ENCODE measurements at regions not wholly inside any gene's neighbourhood (a gene's known extent, or its start where the extent isn't known, plus 50 kb on each side); places are given as distances from the start of the nearest gene placed in this dataset.

DNA sequence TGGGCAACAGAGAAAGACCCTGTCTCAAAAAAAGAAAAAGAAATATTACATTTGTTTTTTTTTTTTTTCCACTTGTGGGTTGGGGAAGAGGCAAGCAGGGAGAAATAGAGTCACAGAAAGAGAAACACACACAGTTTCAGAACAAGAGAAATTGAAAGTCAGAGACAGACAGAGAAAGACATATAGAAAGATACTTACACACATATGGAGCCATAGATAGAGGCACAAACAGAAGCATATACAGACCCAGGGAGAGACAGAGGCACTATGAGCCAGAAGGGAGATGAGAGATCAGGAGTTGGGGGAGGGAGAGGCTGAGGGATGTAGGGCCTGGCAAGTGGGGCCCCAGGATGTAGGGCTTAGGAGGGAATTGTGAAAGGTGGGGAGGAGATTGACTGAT is 55.2 kb upstream of the GIMD1 start:
- no peak for DNase-seq

DNA sequence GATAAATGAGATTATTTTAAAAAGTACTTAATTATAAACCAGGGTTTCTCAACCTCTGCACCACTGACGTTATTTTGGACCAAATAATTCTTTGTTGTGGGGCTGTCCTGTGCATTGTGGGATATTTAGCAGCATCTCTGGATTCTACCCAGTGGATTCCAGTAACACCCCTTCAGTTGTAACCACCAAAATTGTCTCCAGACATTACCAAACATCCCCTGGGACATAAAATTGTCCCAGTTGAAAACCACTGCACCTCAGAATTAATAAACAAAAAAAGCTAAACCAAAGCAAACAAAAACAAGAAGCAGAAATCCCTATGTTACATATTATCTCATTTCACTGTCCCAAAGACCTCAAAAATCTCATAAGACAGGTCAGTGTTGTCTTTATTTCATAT is 54.2 kb upstream of the GIMD1 start:
- DNase-seq = no peak

DNA sequence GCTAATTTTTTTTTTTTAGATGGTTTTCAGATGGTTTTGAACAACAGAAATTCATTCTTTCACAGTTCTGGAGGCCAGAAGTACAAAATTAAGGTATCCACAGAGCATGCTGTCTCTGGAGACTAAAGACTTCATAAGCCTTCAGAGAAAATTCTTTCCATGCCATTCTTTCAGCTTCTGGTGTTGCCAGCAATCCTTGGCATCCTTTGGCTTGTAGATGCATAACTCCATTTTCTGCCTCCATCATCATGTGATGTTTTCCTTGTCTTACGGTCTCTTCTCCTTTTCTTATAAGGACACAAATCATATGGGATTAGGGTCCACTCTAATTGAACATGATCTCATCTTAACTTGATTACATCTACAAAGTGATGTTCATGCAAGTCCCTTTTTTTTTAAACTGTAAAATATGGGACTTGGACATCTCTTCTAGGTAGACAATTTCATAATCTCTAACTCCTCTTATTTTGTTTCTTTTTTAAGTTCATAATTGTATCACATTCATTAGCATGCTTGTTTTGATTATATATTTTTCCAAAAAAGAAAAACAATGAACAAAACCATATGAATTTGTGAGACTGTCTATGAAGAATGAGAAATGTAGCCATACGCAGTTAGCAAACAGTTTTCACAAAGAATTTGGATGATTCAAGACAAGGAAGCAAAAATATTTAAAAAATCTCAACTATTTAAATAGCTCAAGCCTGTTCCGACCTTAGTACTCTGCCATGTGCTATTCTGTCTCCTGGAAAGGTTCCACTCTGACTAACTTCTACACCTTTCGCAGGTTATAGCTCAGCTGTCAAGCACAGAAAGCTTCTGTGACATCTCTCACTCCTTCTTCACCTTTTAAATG is 53.1 kb upstream of the GIMD1 start:
- no peak for DNase-seq

DNA sequence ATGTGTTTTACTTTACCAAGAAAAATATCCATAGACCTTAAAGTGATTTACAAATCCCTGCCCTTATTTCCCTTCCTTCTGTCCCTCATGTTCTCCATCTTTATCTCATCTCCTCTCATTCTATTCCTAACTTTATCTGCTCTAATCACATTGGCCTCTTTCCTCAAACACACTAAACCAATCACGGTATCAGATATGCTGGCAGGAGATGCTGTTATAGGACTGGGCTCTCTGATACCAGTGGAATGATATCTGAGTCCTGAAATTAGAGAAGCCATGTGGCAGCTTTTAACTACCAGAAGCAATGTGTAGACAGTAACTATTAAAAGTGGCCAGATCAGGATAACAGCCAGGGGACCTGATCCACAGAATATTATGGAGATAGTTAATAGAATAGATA is 49.9 kb upstream of the GIMD1 start:
- no peak for DNase-seq

Measured in NCI-H2081 treated with DMSO at 0.1 percent for 48 hours (cell line).